ENCODE measurements at regions not wholly inside any gene's neighbourhood (a gene's known extent, or its start where the extent isn't known, plus 50 kb on each side); places are given as distances from the start of the nearest gene placed in this dataset.
"Not testable (repeated sequence)": the region's sequence is repeated elsewhere in the genome, so short reads cannot be mapped to it uniquely, and the experiment has no call there.

- Mint-ChIP-seq H3K4me1 (no peaks in the 10 kb centered on the region), H3K9me3 (peaks cover 17% of the 10 kb centered on the region), H3K27ac (no peak overlapping the region), H3K4me3 (no peak overlapping the region), H3K36me3 (peaks cover 2% of the 10 kb centered on the region), H3K27me3 (ENCODE audit: low read depth) (no peaks in the 10 kb centered on the region)
- TF ChIP-seq CTCF (IDR thresholded peaks at IDR 0.05; ENCODE audit: unreplicated experiment) = no peak
- DNase-seq (ENCODE audit: low spot score in 2 of 2, unreplicated experiment in 2 of 2) = no peak
These were observed 533.8 kb upstream of the LRRN3 start for GRCh38 chr7:110557136-110557535.

- not testable (repeated sequence) for H3K27me3 Mint-ChIP-seq (ENCODE audit: low read depth); DNase-seq (ENCODE audit: low spot score in 2 of 2, unreplicated experiment in 2 of 2); H3K4me1 Mint-ChIP-seq; H3K36me3 Mint-ChIP-seq; H3K4me3 Mint-ChIP-seq; H3K27ac Mint-ChIP-seq; H3K9me3 Mint-ChIP-seq
These were observed 527.6 kb upstream of the LRRN3 start for GRCh38 chr7:110563286-110563685.

GRCh38 chr7:110564246-110564645 lies 526.7 kb upstream of the LRRN3 start:
- Mint-ChIP-seq H3K9me3 (no peaks in the 10 kb centered on the region), H3K27me3 (ENCODE audit: low read depth) (no peaks in the 10 kb centered on the region), H3K4me3 (no peak overlapping the region), H3K27ac (no peak overlapping the region), H3K4me1 (no peaks in the 10 kb centered on the region), H3K36me3 (peaks cover 3% of the 10 kb centered on the region)
- no peak for TF ChIP-seq CTCF (IDR thresholded peaks at IDR 0.05; ENCODE audit: unreplicated experiment)
- no peak for DNase-seq (ENCODE audit: low spot score in 2 of 2, unreplicated experiment in 2 of 2)

- Mint-ChIP-seq H3K4me3 (no peak overlapping the region), H3K36me3 (peaks cover 3% of the 10 kb centered on the region), H3K9me3 (no peaks in the 10 kb centered on the region), H3K27me3 (ENCODE audit: low read depth) (no peaks in the 10 kb centered on the region), H3K4me1 (peaks cover 6% of the 10 kb centered on the region), H3K27ac (no peak overlapping the region)
- DNase-seq (ENCODE audit: low spot score in 2 of 2, unreplicated experiment in 2 of 2) = no peak
- TF ChIP-seq CTCF (IDR thresholded peaks at IDR 0.05; ENCODE audit: unreplicated experiment) = no peak
These were observed 522.5 kb upstream of the LRRN3 start for GRCh38 chr7:110568388-110568787.

GRCh38 chr7:110568932-110569331 lies 522.0 kb upstream of the LRRN3 start:
- H3K36me3 Mint-ChIP-seq = no peaks in the 10 kb centered on the region
- H3K27ac Mint-ChIP-seq = no peak overlapping the region
- no peak for DNase-seq (ENCODE audit: low spot score in 2 of 2, unreplicated experiment in 2 of 2)
- no peak for TF ChIP-seq CTCF (IDR thresholded peaks at IDR 0.05; ENCODE audit: unreplicated experiment)
- H3K4me1 Mint-ChIP-seq = peaks cover 9% of the 10 kb centered on the region
- no peaks in the 10 kb centered on the region for H3K9me3 Mint-ChIP-seq
- no peak overlapping the region for H3K4me3 Mint-ChIP-seq
- no peaks in the 10 kb centered on the region for H3K27me3 Mint-ChIP-seq (ENCODE audit: low read depth)

- no peak overlapping the region for H3K27ac Mint-ChIP-seq
- H3K27me3 Mint-ChIP-seq (ENCODE audit: low read depth) = no peaks in the 10 kb centered on the region
- H3K9me3 Mint-ChIP-seq = no peaks in the 10 kb centered on the region
- peaks cover 11% of the 10 kb centered on the region for H3K4me1 Mint-ChIP-seq
- no peak for TF ChIP-seq CTCF (IDR thresholded peaks at IDR 0.05; ENCODE audit: unreplicated experiment)
- no peak for DNase-seq (ENCODE audit: low spot score in 2 of 2, unreplicated experiment in 2 of 2)
- no peak overlapping the region for H3K4me3 Mint-ChIP-seq
- no peaks in the 10 kb centered on the region for H3K36me3 Mint-ChIP-seq
These were observed 521.3 kb upstream of the LRRN3 start for GRCh38 chr7:110569486-110570205.

Data from mesothelial cell of epicardium (in vitro differentiated cells).